ENCODE measurements at regions not wholly inside any gene's neighbourhood (a gene's known extent, or its start where the extent isn't known, plus 50 kb on each side); places are given as distances from the start of the nearest gene placed in this dataset.

GRCh38 chr20:24880356-24880755, 68.7 kb upstream of the CST7 start:
- TF ChIP-seq, protein P1, sequence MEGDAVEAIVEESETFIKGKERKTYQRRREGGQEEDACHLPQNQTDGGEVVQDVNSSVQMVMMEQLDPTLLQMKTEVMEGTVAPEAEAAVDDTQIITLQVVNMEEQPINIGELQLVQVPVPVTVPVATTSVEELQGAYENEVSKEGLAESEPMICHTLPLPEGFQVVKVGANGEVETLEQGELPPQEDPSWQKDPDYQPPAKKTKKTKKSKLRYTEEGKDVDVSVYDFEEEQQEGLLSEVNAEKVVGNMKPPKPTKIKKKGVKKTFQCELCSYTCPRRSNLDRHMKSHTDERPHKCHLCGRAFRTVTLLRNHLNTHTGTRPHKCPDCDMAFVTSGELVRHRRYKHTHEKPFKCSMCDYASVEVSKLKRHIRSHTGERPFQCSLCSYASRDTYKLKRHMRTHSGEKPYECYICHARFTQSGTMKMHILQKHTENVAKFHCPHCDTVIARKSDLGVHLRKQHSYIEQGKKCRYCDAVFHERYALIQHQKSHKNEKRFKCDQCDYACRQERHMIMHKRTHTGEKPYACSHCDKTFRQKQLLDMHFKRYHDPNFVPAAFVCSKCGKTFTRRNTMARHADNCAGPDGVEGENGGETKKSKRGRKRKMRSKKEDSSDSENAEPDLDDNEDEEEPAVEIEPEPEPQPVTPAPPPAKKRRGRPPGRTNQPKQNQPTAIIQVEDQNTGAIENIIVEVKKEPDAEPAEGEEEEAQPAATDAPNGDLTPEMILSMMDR (conservative IDR thresholded peaks at IDR 0.05): no peak
- TF ChIP-seq ZFX (IDR thresholded peaks at IDR 0.05): no peak
- no peak overlapping the region for H3K27ac ChIP-seq

DNA sequence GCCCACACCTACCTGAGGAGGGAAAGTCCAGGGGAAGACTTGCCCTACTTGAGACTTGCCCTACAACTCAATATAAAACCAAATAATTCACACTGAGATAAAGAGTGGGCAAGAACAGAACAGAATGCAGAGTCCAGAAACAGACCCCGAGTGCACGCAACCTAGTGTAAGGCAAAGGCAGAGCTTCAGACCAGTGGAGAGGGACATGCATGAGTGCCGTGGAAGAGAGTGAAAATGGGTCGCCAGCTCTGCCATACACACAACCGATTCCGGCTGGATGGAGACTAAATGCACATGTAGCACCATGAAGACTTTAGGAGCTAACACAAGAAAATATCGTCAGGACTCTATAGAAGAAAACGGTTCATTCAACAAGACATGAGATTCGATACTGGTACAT, 58.8 kb upstream of the CST7 start:
- no peak for TF ChIP-seq ZFX (IDR thresholded peaks at IDR 0.05)
- TF ChIP-seq, protein P1 (conservative IDR thresholded peaks at IDR 0.05): no peak
- H3K27ac ChIP-seq: no peak overlapping the region

GRCh38 chr20:24891546-24892393, 57.3 kb upstream of the CST7 start:
- TF ChIP-seq, protein P1 (conservative IDR thresholded peaks at IDR 0.05): no peak

DNA sequence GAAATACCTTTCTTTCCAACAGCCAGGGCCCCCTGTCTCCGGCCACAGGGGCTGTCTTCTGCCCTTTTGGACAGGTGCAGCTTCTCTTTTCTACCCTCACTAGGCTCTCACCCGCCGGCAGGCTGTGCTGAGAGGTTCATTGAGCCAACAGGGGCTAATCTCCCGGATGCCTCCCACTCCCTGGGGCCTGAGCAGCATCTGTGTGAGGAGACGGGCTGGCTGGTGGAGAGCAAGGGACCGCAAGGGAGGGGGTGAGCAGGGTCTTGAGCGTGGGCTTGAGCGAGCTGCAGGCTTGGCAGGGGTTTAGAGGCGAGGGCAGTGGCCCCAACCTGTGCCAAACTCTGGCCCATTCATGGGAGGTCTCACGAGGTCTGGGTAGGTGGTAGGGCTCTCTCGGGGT, 56.5 kb upstream of the CST7 start:
- TF ChIP-seq ZFX (IDR thresholded peaks at IDR 0.05): no peak
- TF ChIP-seq, protein P1 (conservative IDR thresholded peaks at IDR 0.05): no peak
- no peak overlapping the region for H3K27ac ChIP-seq

More at GRCh38 chr20:24891546-24892393, 57.3 kb upstream of the CST7 start:
- H3K27ac ChIP-seq: no peak overlapping the region

DNA sequence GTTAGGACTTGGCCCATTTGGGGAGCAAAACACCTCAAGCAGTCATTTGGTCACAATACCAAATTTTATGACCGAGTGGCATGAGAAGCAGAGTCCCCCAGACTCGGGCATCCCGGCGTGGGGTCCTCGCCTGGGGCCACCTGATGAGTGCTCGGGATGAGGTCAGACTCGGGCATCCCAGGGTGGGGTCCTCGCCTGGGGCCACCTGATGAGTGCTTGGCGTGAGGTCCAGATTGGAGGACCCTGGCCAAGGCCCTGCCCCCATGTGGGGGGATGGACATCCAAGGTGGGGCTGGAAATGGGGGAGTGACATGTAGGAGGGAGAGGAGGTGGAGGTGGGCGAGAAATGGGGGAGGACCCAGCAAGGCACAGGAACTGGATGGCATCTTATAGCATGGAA, 56.1 kb upstream of the CST7 start:
- no peak for TF ChIP-seq ZFX (IDR thresholded peaks at IDR 0.05)
- TF ChIP-seq, protein P1 (conservative IDR thresholded peaks at IDR 0.05): no peak
- no peak overlapping the region for H3K27ac ChIP-seq

DNA sequence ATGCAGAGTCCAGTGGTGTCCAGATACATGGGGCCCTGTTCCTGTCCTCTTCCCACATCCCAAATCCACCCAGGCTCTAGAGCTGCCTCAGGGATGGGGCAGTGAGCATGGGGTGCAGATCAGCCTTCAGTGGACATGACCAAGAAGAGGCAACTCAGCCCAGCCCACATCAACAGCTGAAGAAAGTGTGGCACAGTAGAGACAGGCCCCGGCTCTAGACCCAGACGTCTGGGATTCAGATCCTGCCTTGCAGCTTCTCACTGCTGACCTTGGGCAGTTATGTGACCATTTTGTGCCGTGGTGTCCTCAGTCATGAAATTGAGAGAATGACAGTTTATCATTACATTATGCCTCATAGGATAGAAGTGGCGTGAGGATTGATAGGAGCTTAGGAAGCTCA, 54.6 kb upstream of the CST7 start:
- TF ChIP-seq, protein P1 (conservative IDR thresholded peaks at IDR 0.05): no peak
- TF ChIP-seq ZFX (IDR thresholded peaks at IDR 0.05): no peak
- H3K27ac ChIP-seq: no peak overlapping the region

GRCh38 chr20:24894967-24895366, 54.1 kb upstream of the CST7 start:
- no peak overlapping the region for H3K27ac ChIP-seq
- no peak for TF ChIP-seq ZFX (IDR thresholded peaks at IDR 0.05)
- TF ChIP-seq, protein P1 (conservative IDR thresholded peaks at IDR 0.05): no peak

Data from C4-2B (cell line).